Endodermal cell (in vitro differentiated cells): ENCODE measurements at regions not wholly inside any gene's neighbourhood (a gene's known extent, or its start where the extent isn't known, plus 50 kb on each side); places are given as distances from the start of the nearest gene placed in this dataset.

Experiments used
- DNase-seq: peaks from one replicate; pipeline ENCODE4 v3.0.0-alpha.2; 2017
- H3K27ac ChIP-seq: 2 replicates; pipeline ENCODE4 v1.5.1; 2013; ENCODE audit warnings: mild to moderate bottlenecking, low read depth, low read length, moderate library complexity
- H3K27me3 ChIP-seq: 2 replicates; pipeline ENCODE4 v1.6.1; 2013; ENCODE audit warnings: mild to moderate bottlenecking, low read length, moderate library complexity; ENCODE audit not compliant: insufficient read depth, control insufficient read depth, poor library complexity, severe bottlenecking
- H3K36me3 ChIP-seq: 2 replicates; pipeline ENCODE4 v1.7.0; 2013; ENCODE audit warnings: mild to moderate bottlenecking, low read length, moderate library complexity; ENCODE audit not compliant: control insufficient read depth, insufficient read depth
- H3K4me1 ChIP-seq: one replicate; pipeline ENCODE4 v1.7.0; 2013; ENCODE audit warnings: low read length; ENCODE audit not compliant: control insufficient read depth, insufficient read depth
- H3K4me3 ChIP-seq: 2 replicates; pipeline ENCODE4 v1.5.1; 2013; ENCODE audit warnings: mild to moderate bottlenecking, low read length, moderate library complexity
- H3K9ac ChIP-seq: 2 replicates; pipeline ENCODE4 v1.6.1; 2013; ENCODE audit warnings: mild to moderate bottlenecking, low read length, moderate library complexity; ENCODE audit not compliant: poor library complexity, severe bottlenecking; ENCODE audit errors: extremely low read depth
- H3K9me3 ChIP-seq: 2 replicates; pipeline ENCODE4 v1.6.1; 2013; ENCODE audit warnings: mild to moderate bottlenecking, low read length, moderate library complexity; ENCODE audit not compliant: control insufficient read depth
- H3K27ac Mint-ChIP-seq: 2 replicates; pipeline ENCODE4 v1.8.0; 2020; ENCODE audit warnings: mixed read lengths
- H3K27me3 Mint-ChIP-seq: 2 replicates; pipeline ENCODE4 v1.8.0; 2021; ENCODE audit warnings: mild to moderate bottlenecking, mixed read lengths; ENCODE audit not compliant: insufficient read depth
- H3K36me3 Mint-ChIP-seq: 2 replicates; pipeline ENCODE4 v1.8.0; 2020; ENCODE audit warnings: low read depth, mixed read lengths
- H3K4me1 Mint-ChIP-seq: 2 replicates; pipeline ENCODE4 v1.8.0; 2020; ENCODE audit warnings: mixed read lengths
- H3K4me3 Mint-ChIP-seq: 2 replicates; pipeline ENCODE4 v1.8.0; 2020; ENCODE audit warnings: mild to moderate bottlenecking, moderate library complexity, mixed read lengths
- H3K9me3 Mint-ChIP-seq: 2 replicates; pipeline ENCODE4 v1.8.0; 2020; ENCODE audit warnings: mild to moderate bottlenecking, mixed read lengths
- WGBS, 2 experiments: methylation state at CpG; one replicate each; pipeline versions ENCODE4 v1.1.5 to v1.1.7; 2013; ENCODE audit warnings: missing lambda C conversion rate in 2 of 2, mixed read lengths in 1 of 2; ENCODE audit not compliant: insufficient coverage in 1 of 2, insufficient read length in 1 of 2; 5-methylcytosine and 5-hydroxymethylcytosine counted together
- TF ChIP-seq, protein P1 (sequence below): fragments of 200-600 bp; sonication (generic); conservative IDR thresholded peaks from 2 replicates; pipeline ENCODE4 v1.5.0; 2021; ENCODE audit warnings: antibody characterized with exemption, mild to moderate bottlenecking

DNA sequence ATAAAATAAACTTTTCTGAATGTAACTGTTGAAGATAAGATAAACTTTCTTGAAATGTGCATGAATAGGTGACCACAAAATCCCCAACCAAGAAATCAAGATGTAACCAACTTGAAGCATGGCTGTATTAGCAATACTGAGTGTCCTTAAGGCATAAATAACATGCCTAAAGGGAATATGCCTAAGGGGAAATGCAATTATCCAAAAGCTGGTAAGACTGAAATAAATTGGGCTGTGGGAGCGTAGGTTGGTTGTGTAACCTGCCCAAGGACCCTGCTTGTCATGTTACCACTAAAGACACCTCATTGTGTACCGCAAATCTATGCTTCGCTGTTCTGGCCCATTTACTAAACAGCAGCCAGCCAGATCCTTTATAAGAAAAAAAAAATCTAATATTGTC is 200.8 kb upstream of the PDE10A start:
- no peaks in the 10 kb centered on the region for H3K9me3 ChIP-seq
- WGBS, 2 experiments = 96 to 100% methylated on average over 2 to 3 of the region's 3 CpGs
- no peak overlapping the region for H3K27ac ChIP-seq
- Mint-ChIP-seq H3K9me3 (peaks cover 8% of the 10 kb centered on the region), H3K4me1 (no peaks in the 10 kb centered on the region), H3K4me3 (no peak overlapping the region), H3K27ac (no peak overlapping the region), H3K36me3 (no peaks in the 10 kb centered on the region), H3K27me3 (peaks cover 20% of the 10 kb centered on the region)
- H3K27me3 ChIP-seq = no peaks in the 10 kb centered on the region
- no peaks in the 10 kb centered on the region for H3K36me3 ChIP-seq
- no peak for DNase-seq
- no peaks in the 10 kb centered on the region for H3K4me1 ChIP-seq
- TF ChIP-seq, protein P1, sequence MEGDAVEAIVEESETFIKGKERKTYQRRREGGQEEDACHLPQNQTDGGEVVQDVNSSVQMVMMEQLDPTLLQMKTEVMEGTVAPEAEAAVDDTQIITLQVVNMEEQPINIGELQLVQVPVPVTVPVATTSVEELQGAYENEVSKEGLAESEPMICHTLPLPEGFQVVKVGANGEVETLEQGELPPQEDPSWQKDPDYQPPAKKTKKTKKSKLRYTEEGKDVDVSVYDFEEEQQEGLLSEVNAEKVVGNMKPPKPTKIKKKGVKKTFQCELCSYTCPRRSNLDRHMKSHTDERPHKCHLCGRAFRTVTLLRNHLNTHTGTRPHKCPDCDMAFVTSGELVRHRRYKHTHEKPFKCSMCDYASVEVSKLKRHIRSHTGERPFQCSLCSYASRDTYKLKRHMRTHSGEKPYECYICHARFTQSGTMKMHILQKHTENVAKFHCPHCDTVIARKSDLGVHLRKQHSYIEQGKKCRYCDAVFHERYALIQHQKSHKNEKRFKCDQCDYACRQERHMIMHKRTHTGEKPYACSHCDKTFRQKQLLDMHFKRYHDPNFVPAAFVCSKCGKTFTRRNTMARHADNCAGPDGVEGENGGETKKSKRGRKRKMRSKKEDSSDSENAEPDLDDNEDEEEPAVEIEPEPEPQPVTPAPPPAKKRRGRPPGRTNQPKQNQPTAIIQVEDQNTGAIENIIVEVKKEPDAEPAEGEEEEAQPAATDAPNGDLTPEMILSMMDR = no peak
- no peak overlapping the region for H3K4me3 ChIP-seq
- H3K9ac ChIP-seq = no peak overlapping the region

DNA sequence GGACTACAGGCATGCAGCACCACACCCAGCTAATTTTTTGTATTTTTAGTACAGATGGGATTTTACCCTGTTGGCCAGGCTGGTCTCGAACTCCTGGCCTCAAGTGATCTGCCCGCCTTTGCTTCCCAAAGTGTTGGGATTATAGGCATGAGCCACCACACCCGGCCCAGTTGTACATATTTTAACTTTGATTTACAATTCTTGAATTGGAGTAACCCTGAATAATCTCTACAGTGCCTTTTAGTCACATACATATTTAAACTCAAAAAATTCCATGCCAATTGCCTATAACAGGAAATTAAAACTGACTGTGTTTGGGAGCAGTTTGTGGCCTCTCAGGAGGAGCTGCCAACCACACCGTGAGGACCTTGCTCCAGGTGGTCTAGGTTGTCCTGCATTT is 199.8 kb upstream of the PDE10A start:
- H3K36me3 ChIP-seq = no peaks in the 10 kb centered on the region
- no peak overlapping the region for H3K9ac ChIP-seq
- H3K27me3 ChIP-seq = no peaks in the 10 kb centered on the region
- Mint-ChIP-seq H3K36me3 (no peaks in the 10 kb centered on the region), H3K4me1 (no peaks in the 10 kb centered on the region), H3K27me3 (peaks cover 16% of the 10 kb centered on the region), H3K9me3 (peaks cover 6% of the 10 kb centered on the region), H3K27ac (no peak overlapping the region), H3K4me3 (no peak overlapping the region)
- no peak for DNase-seq
- H3K4me3 ChIP-seq = no peak overlapping the region
- H3K27ac ChIP-seq = no peak overlapping the region
- 89 to 94% methylated on average over 2 to 4 of the region's 4 CpGs for WGBS, 2 experiments
- H3K9me3 ChIP-seq = no peaks in the 10 kb centered on the region
- no peaks in the 10 kb centered on the region for H3K4me1 ChIP-seq
- TF ChIP-seq, protein P1 = no peak

DNA sequence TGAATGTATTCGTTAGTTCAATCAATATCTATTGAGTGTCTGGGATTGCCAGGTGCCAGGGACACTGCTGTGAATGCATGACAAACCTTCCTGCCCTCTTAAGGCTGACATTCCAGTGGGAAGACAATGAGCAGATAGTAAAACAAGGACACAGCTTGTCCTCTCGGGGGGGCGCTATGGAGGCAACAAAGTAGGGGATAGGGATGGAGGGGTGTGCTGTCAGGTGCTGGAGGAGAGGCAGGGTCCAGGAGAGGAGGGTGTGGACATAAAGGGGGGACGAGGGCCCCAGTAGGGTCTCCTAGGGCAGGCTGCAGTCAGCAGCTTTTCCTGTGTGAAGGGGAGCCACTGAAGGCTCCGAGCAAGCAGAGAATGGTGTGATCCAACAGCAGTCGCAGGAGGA is 198.2 kb upstream of the PDE10A start:
- H3K4me1 ChIP-seq = no peaks in the 10 kb centered on the region
- H3K9me3 ChIP-seq = no peaks in the 10 kb centered on the region
- H3K4me3 ChIP-seq = no peak overlapping the region
- H3K27ac Mint-ChIP-seq = no peak overlapping the region
- no peak overlapping the region for H3K27ac ChIP-seq
- no peak overlapping the region for H3K4me3 Mint-ChIP-seq
- no peaks in the 10 kb centered on the region for H3K36me3 ChIP-seq
- 81 to 92% methylated on average over 4 to 6 of the region's 6 CpGs for WGBS, 2 experiments
- no peaks in the 10 kb centered on the region for H3K4me1 Mint-ChIP-seq
- H3K9me3 Mint-ChIP-seq = no peaks in the 10 kb centered on the region
- H3K36me3 Mint-ChIP-seq = no peaks in the 10 kb centered on the region
- no peak for DNase-seq
- peaks cover 27% of the 10 kb centered on the region for H3K27me3 Mint-ChIP-seq
- H3K27me3 ChIP-seq = peaks cover under 1% of the 10 kb centered on the region
- no peak overlapping the region for H3K9ac ChIP-seq
- TF ChIP-seq, protein P1 = peak; percentile 29
